GM12878 (cell line): ENCODE measurements at regions not wholly inside any gene's neighbourhood (a gene's known extent, or its start where the extent isn't known, plus 50 kb on each side); places are given as distances from the start of the nearest gene placed in this dataset.
A peak's percentile ranks its signal among the peaks of the same experiment; 100 is the strongest.

Experiments
- ATF2 ChIP-seq: IDR thresholded peaks from 2 replicates; pipeline ENCODE4 v1.6.1; 2012; ENCODE audit warnings: low read length, inconsistent platforms
- BCL11A ChIP-seq: IDR thresholded peaks from 2 replicates; pipeline ENCODE4 v1.6.1; 2011; ENCODE audit warnings: low read depth, low read length
- CEBPZ ChIP-seq: fragments of 150-350 bp; IDR thresholded peaks from 2 replicates; pipeline ENCODE4 v1.6.1; 2016; ENCODE audit warnings: low read depth, low read length
- CHD1 ChIP-seq: IDR thresholded peaks from 2 replicates; pipeline ENCODE4 v1.6.1; 2012; ENCODE audit warnings: low read depth, low read length, improper control_type of control experiment
- CREB1 ChIP-seq: IDR thresholded peaks from 2 replicates; pipeline ENCODE4 v1.6.1; 2012; ENCODE audit warnings: low read depth, mild to moderate bottlenecking, inconsistent platforms
- DPF2 ChIP-seq: fragments of 450-650 bp; IDR thresholded peaks from 2 replicates; pipeline ENCODE4 v1.6.1; 2017; ENCODE audit warnings: mild to moderate bottlenecking
- E4F1 ChIP-seq: fragments of 450-650 bp; IDR thresholded peaks from 2 replicates; pipeline ENCODE4 v1.6.1; 2018; ENCODE audit warnings: borderline replicate concordance, mild to moderate bottlenecking; ENCODE audit not compliant: partially characterized antibody
- GABPA ChIP-seq: IDR thresholded peaks from 2 replicates; pipeline ENCODE4 v1.6.1; 2014; ENCODE audit warnings: antibody characterized with exemption, low read depth, mild to moderate bottlenecking, inconsistent platforms
- HSF1 ChIP-seq: fragments of 150-350 bp; IDR thresholded peaks from 2 replicates; pipeline ENCODE4 v1.6.1; 2014; ENCODE audit warnings: mild to moderate bottlenecking, low read depth, low read length
- IRF3 ChIP-seq: fragments of 450-650 bp; IDR thresholded peaks from 2 replicates; pipeline ENCODE4 v1.6.1; 2014; ENCODE audit warnings: mild to moderate bottlenecking
- NRF1 ChIP-seq: conservative IDR thresholded peaks from 2 replicates; pipeline ENCODE4 v1.6.1; 2011; ENCODE audit warnings: mild to moderate bottlenecking, low read depth, low read length, improper control_type of control experiment
- PML ChIP-seq: IDR thresholded peaks from 2 replicates; pipeline ENCODE4 v1.6.1; 2012; ENCODE audit warnings: low read length, inconsistent platforms
- RAD51 ChIP-seq: fragments of 450-650 bp; IDR thresholded peaks from 2 replicates; pipeline ENCODE4 v1.6.1; 2016; ENCODE audit warnings: moderate library complexity, mild to moderate bottlenecking, inconsistent platforms
- RBBP5 ChIP-seq: fragments of 200-600 bp; sonication (generic); conservative IDR thresholded peaks from 2 replicates; pipeline ENCODE4 v1.6.1; 2016
- SMAD1 ChIP-seq: fragments of 450-650 bp; IDR thresholded peaks from 2 replicates; pipeline ENCODE4 v1.6.1; 2018; ENCODE audit warnings: mild to moderate bottlenecking, low read depth; ENCODE audit not compliant: partially characterized antibody
- SMARCA5 ChIP-seq: fragments of 450-650 bp; IDR thresholded peaks from 2 replicates; pipeline ENCODE4 v1.6.1; 2017; ENCODE audit warnings: mild to moderate bottlenecking
- SRF ChIP-seq, 2 experiments: IDR thresholded peaks; 2 replicates each; pipeline ENCODE4 v1.6.1; 2011; ENCODE audit warnings: low read depth in 2 of 2, low read length in 2 of 2, mild to moderate bottlenecking in 1 of 2, moderate library complexity in 1 of 2
- TAF1 ChIP-seq: IDR thresholded peaks from 2 replicates; pipeline ENCODE4 v1.6.1; 2011; ENCODE audit warnings: mild to moderate bottlenecking, low read depth, low read length, borderline replicate concordance
- YBX1 ChIP-seq: fragments of 450-650 bp; IDR thresholded peaks from 2 replicates; pipeline ENCODE4 v1.6.1; 2016; ENCODE audit warnings: antibody characterized with exemption
- ZNF207 ChIP-seq: fragments of 450-650 bp; IDR thresholded peaks from 2 replicates; pipeline ENCODE4 v1.6.1; 2014; ENCODE audit warnings: antibody characterized with exemption, mild to moderate bottlenecking, borderline replicate concordance
- ZNF217 ChIP-seq: fragments of 450-650 bp; IDR thresholded peaks from 2 replicates; pipeline ENCODE4 v1.6.1; 2017; ENCODE audit warnings: antibody characterized with exemption, mild to moderate bottlenecking
- ZNF384 ChIP-seq: IDR thresholded peaks from 2 replicates; pipeline ENCODE4 v1.6.1; 2012; ENCODE audit warnings: low read depth, mild to moderate bottlenecking, low read length, improper control_type of control experiment, borderline replicate concordance

- TF ChIP-seq E4F1: no peak
- no peak for TF ChIP-seq RAD51
- TF ChIP-seq GABPA: peak; percentile 59; the same call in 1 of the 2 replicates
- TF ChIP-seq CHD1: no peak
- TF ChIP-seq ZNF207: no peak
- no peak for TF ChIP-seq SMARCA5
- no peak for TF ChIP-seq NRF1
- no peak; the same call in 1 of the 2 replicates for TF ChIP-seq ZNF217
- peak; percentile 46 for TF ChIP-seq CREB1
- no peak for TF ChIP-seq SRF (IDR thresholded peaks at IDR 0.05; ENCODE audit: low read depth in 2 of 2, low read length in 2 of 2)
- TF ChIP-seq IRF3: no peak
- TF ChIP-seq DPF2: peak; percentile 79; the same call in 1 of the 2 replicates
- TF ChIP-seq TAF1: no peak
- TF ChIP-seq HSF1: no peak
- TF ChIP-seq YBX1: no peak
- TF ChIP-seq SMAD1: no peak
- TF ChIP-seq ZNF384: no peak
- TF ChIP-seq PML: peak; percentile 76; the same call in 1 of the 2 replicates
- peak; percentile 70; the same call in 1 of the 2 replicates for TF ChIP-seq BCL11A
- TF ChIP-seq RBBP5: no peak
- no peak for TF ChIP-seq CEBPZ
- peak; percentile 80 for TF ChIP-seq ATF2
These were observed 117.7 kb downstream of the B3GNT2 start (continued) for GRCh38 chr2:62313449-62314227.
